H1 (cell line): ENCODE measurements at regions not wholly inside any gene's neighbourhood (a gene's known extent, or its start where the extent isn't known, plus 50 kb on each side); places are given as distances from the start of the nearest gene placed in this dataset.

Source experiments
- CTCF ChIA-PET: fragments of 300-600 bp; sonication (Branson Sonifier 250); formaldehyde crosslinking; loops from one replicate; lab custom pipeline; 2021; ENCODE audit not compliant: partially characterized antibody; lab: Charles Lee
- POLR2A ChIA-PET: fragments of 300-600 bp; sonication (Branson Sonifier 250); formaldehyde crosslinking; loops from one replicate; lab custom pipeline; 2021; ENCODE audit warnings: inconsistent platforms; ENCODE audit not compliant: partially characterized antibody; lab: Charles Lee
- DNase-seq, 2 experiments: peaks; one replicate each; pipeline versions ENCODE4 v3.0.0 to v3.0.0-alpha.2; 2010 to 2022; ENCODE audit warnings: low spot score in 2 of 2, low read depth in 1 of 2, mixed read lengths in 1 of 2
- FAIRE-seq: peaks from 2 replicates; lab custom pipeline; 2011; peaks lifted over from hg19 to GRCh38; lab: Jason Lieb, UNC
- H2AFZ ChIP-seq: 2 replicates; pipeline ENCODE4 v1.8.1; 2012; ENCODE audit warnings: low read length, inconsistent platforms
- H2AK5ac ChIP-seq: 2 replicates; pipeline ENCODE4 v1.6.1; 2013; ENCODE audit warnings: low read depth, low read length
- H2BK120ac ChIP-seq: replicated peaks from 2 replicates; pipeline ENCODE3; 2013; ENCODE audit warnings: low read depth, low read length, inconsistent platforms
- H2BK12ac ChIP-seq: 2 replicates; pipeline ENCODE4 v1.6.1; 2013; ENCODE audit warnings: low read depth, low read length
- H2BK15ac ChIP-seq: 2 replicates; pipeline ENCODE4 v1.6.1; 2013; ENCODE audit warnings: low read length
- H2BK20ac ChIP-seq: 2 replicates; pipeline ENCODE4 v1.6.1; 2013; ENCODE audit warnings: low read length
- H2BK5ac ChIP-seq: 2 replicates; pipeline ENCODE4 v1.6.1; 2013; ENCODE audit warnings: low read depth, low read length
- H3K14ac ChIP-seq: 2 replicates; pipeline ENCODE4 v1.6.1; 2013; ENCODE audit warnings: inconsistent platforms; ENCODE audit not compliant: insufficient read length
- H3K18ac ChIP-seq: 2 replicates; pipeline ENCODE4 v1.6.1; 2013; ENCODE audit warnings: low read length; ENCODE audit errors: extremely low read depth
- H3K23ac ChIP-seq: 2 replicates; pipeline ENCODE4 v1.6.1; 2013; ENCODE audit warnings: inconsistent platforms; ENCODE audit not compliant: insufficient read length
- H3K23me2 ChIP-seq: 2 replicates; pipeline ENCODE4 v1.6.1; 2013; ENCODE audit warnings: low read depth, low read length
- H3K27ac ChIP-seq: 2 replicates; pipeline ENCODE4 v1.6.1; 2011; ENCODE audit warnings: low read depth, low read length, inconsistent platforms
- H3K27me3 ChIP-seq, 4 experiments: replicated peaks in 1 of 4; 1 replicate in 1 of 4; 2 replicates in 3 of 4; pipeline versions ENCODE4 v1.6.1 to v1.8.1; 2011 to 2013; ENCODE audit warnings: low read length in 3 of 4, mild to moderate bottlenecking in 3 of 4, inconsistent platforms in 2 of 4, mixed read lengths in 2 of 4, moderate library complexity in 1 of 4; ENCODE audit not compliant: control insufficient read depth in 3 of 4, insufficient read depth in 3 of 4; ENCODE audit errors: extremely low read depth in 1 of 4
- H3K36me3 ChIP-seq, 4 experiments: 2 replicates each; pipeline versions ENCODE4 v1.6.1 to v1.8.1; 2011 to 2013; ENCODE audit warnings: mild to moderate bottlenecking in 4 of 4, low read length in 3 of 4, moderate library complexity in 2 of 4, control low read depth in 1 of 4, inconsistent platforms in 1 of 4; ENCODE audit not compliant: insufficient read depth in 4 of 4, control insufficient read depth in 2 of 4
- H3K4ac ChIP-seq: replicated peaks from 2 replicates; pipeline ENCODE3; 2013; ENCODE audit warnings: low read length, low read depth, mixed read lengths, inconsistent platforms; ENCODE audit not compliant: insufficient read length
- H3K4me1 ChIP-seq, 4 experiments: replicated peaks in 1 of 4; 1 replicate in 1 of 4; 2 replicates in 3 of 4; pipeline versions ENCODE4 v1.6.1 to v1.8.1; 2011 to 2013; ENCODE audit warnings: low read length in 3 of 4, inconsistent platforms in 2 of 4, mixed read lengths in 1 of 4; ENCODE audit not compliant: insufficient read depth in 4 of 4, control insufficient read depth in 3 of 4
- H3K4me2 ChIP-seq, 2 experiments: 2 replicates each; pipeline versions ENCODE4 v1.6.1 to v1.8.1; 2011 to 2013; ENCODE audit warnings: low read depth in 2 of 2, low read length in 2 of 2, control low read depth in 1 of 2, inconsistent platforms in 1 of 2, mild to moderate bottlenecking in 1 of 2; ENCODE audit not compliant: insufficient read depth in 1 of 2
- H3K4me3 ChIP-seq, 4 experiments: fragments of 200-600, 300-600 bp in 1 of 4; sonication (generic), shearing (Covaris generic), sonication (Bioruptor Twin) in 1 of 4; 2 replicates each; pipeline versions ENCODE4 v1.5.1 to v1.8.1; 2011 to 2016; ENCODE audit warnings: low read length in 4 of 4, low read depth in 3 of 4, control low read depth in 2 of 4, inconsistent platforms in 2 of 4, mild to moderate bottlenecking in 2 of 4, mixed read lengths in 1 of 4, moderate library complexity in 1 of 4; ENCODE audit not compliant: insufficient read depth in 2 of 4; ENCODE audit errors: extremely low read depth in 1 of 4
- H3K56ac ChIP-seq: replicated peaks from 2 replicates; pipeline ENCODE3; 2013; ENCODE audit warnings: low read depth, mild to moderate bottlenecking, mixed read lengths, low read length, inconsistent platforms; ENCODE audit not compliant: insufficient read length
- H3K79me1 ChIP-seq: 2 replicates; pipeline ENCODE4 v1.6.1; 2013; ENCODE audit warnings: low read depth, low read length, control low read depth
- H3K79me2 ChIP-seq, 2 experiments: 2 replicates each; pipeline versions ENCODE4 v1.6.1 to v1.8.1; 2012 to 2013; ENCODE audit warnings: low read length in 2 of 2, mild to moderate bottlenecking in 2 of 2, inconsistent platforms in 1 of 2; ENCODE audit not compliant: insufficient read depth in 2 of 2, control insufficient read depth in 1 of 2
- H3K9ac ChIP-seq, 4 experiments: replicated peaks in 1 of 4; 1 replicate in 1 of 4; 2 replicates in 3 of 4; pipeline versions ENCODE4 v1.6.1 to v1.8.1; 2011 to 2013; ENCODE audit warnings: low read depth in 3 of 4, low read length in 3 of 4, control low read depth in 2 of 4, mild to moderate bottlenecking in 2 of 4, moderate library complexity in 2 of 4, inconsistent platforms in 1 of 4; ENCODE audit errors: extremely low read depth in 1 of 4
- H3K9me3 ChIP-seq, 2 experiments: 2 replicates each; pipeline versions ENCODE4 v1.6.1 to v1.8.1; 2012 to 2013; ENCODE audit warnings: mild to moderate bottlenecking in 2 of 2, moderate library complexity in 2 of 2, control low read depth in 1 of 2, inconsistent platforms in 1 of 2, low read depth in 1 of 2, low read length in 1 of 2, mixed read lengths in 1 of 2; ENCODE audit not compliant: insufficient read depth in 2 of 2
- H4K20me1 ChIP-seq, 2 experiments: replicated peaks in 1 of 2; 2 replicates each; pipeline versions ENCODE3 to v1.8.1; 2011 to 2013; ENCODE audit warnings: inconsistent platforms in 2 of 2, low read length in 2 of 2, mild to moderate bottlenecking in 1 of 2; ENCODE audit not compliant: insufficient read depth in 2 of 2, control insufficient read depth in 1 of 2
- H4K5ac ChIP-seq: 2 replicates; pipeline ENCODE4 v1.6.1; 2013; ENCODE audit warnings: low read length, low read depth, mixed read lengths, inconsistent platforms; ENCODE audit not compliant: insufficient read length
- H4K8ac ChIP-seq: 2 replicates; pipeline ENCODE4 v1.8.0; 2013; ENCODE audit warnings: mild to moderate bottlenecking, moderate library complexity, low read length, inconsistent platforms; ENCODE audit not compliant: insufficient read depth; ENCODE audit errors: extremely low read depth
- H4K91ac ChIP-seq: replicated peaks from 2 replicates; pipeline ENCODE3; 2013; ENCODE audit warnings: low read length, mixed read lengths, inconsistent platforms; ENCODE audit not compliant: insufficient read length
- CHD2 ChIP-seq: IDR thresholded peaks from 2 replicates; pipeline ENCODE4 v1.6.1; 2012; ENCODE audit warnings: low read length, improper control_type of control experiment
- CTBP2 ChIP-seq: IDR thresholded peaks from 2 replicates; pipeline ENCODE4 v1.7.0; 2011; ENCODE audit warnings: borderline replicate concordance, mild to moderate bottlenecking, moderate library complexity, mixed read lengths, low read length; ENCODE audit not compliant: insufficient read depth, insufficient read length
- EZH2 ChIP-seq: fragments of 200-600 bp; sonication (generic); IDR thresholded peaks from 2 replicates; pipeline ENCODE4 v1.7.1; 2012; ENCODE audit warnings: low read depth, mild to moderate bottlenecking, moderate library complexity, low read length, inconsistent platforms; ENCODE audit not compliant: severe bottlenecking
- KDM1A ChIP-seq: fragments of 200-600, 300-600 bp; sonication (generic); IDR thresholded peaks from 2 replicates; pipeline ENCODE4 v1.7.1; 2016; ENCODE audit warnings: mild to moderate bottlenecking, low read length, borderline replicate concordance
- KDM4A ChIP-seq: IDR thresholded peaks from one replicate; pipeline ENCODE4 v1.7.1; 2012; ENCODE audit warnings: low read depth, mild to moderate bottlenecking, moderate library complexity, low read length, inconsistent platforms; ENCODE audit not compliant: severe bottlenecking
- KDM5A ChIP-seq: fragments of 200-600 bp; IDR thresholded peaks from 2 replicates; pipeline ENCODE4 v1.7.1; 2012; ENCODE audit warnings: mild to moderate bottlenecking, low read length, inconsistent platforms, mixed read lengths
- PHF8 ChIP-seq: fragments of 200-600 bp; sonication (generic); conservative IDR thresholded peaks from 2 replicates; pipeline ENCODE4 v1.7.1; 2012; ENCODE audit warnings: low read depth, mild to moderate bottlenecking, inconsistent platforms, low read length, moderate library complexity
- POLR2AphosphoS5 ChIP-seq: IDR thresholded peaks from 2 replicates; pipeline ENCODE4 v1.6.1; 2011; ENCODE audit warnings: low read depth, low read length
- RBBP5 ChIP-seq: IDR thresholded peaks from 2 replicates; pipeline ENCODE4 v1.7.1; 2012; ENCODE audit warnings: low read depth, mild to moderate bottlenecking, inconsistent platforms, low read length, moderate library complexity, borderline replicate concordance
- RNF2 ChIP-seq: fragments of 200-900, 300-1000 bp; sonication (generic); IDR thresholded peaks from 2 replicates; pipeline ENCODE4 v1.7.1; 2016; ENCODE audit warnings: borderline replicate concordance, low read depth, mild to moderate bottlenecking, antibody characterized with exemption, low read length; ENCODE audit not compliant: poor library complexity, severe bottlenecking; ENCODE audit errors: missing control alignments
- RXRA ChIP-seq: IDR thresholded peaks from 2 replicates; pipeline ENCODE4 v1.6.1; 2011; ENCODE audit warnings: low read depth, mild to moderate bottlenecking, low read length, moderate library complexity; ENCODE audit not compliant: insufficient read depth
- SIRT6 ChIP-seq: IDR thresholded peaks from one replicate; pipeline ENCODE4 v1.7.1; 2012; ENCODE audit warnings: low read length, inconsistent platforms
- SP1 ChIP-seq: IDR thresholded peaks from 2 replicates; pipeline ENCODE4 v1.6.1; 2011; ENCODE audit warnings: low read depth, low read length
- SRF ChIP-seq: IDR thresholded peaks from 2 replicates; pipeline ENCODE4 v1.6.1; 2011; ENCODE audit warnings: mild to moderate bottlenecking, low read depth, low read length, moderate library complexity
- WGBS, 2 experiments: shearing (Covaris generic) in 1 of 2; methylation state at CpG; one replicate each; pipeline versions ENCODE4 v1.1.6 to v1.1.7; 2013 to 2015; ENCODE audit warnings: low lambda C conversion rate in 2 of 2, mixed read lengths in 2 of 2, inconsistent platforms in 1 of 2, low coverage in 1 of 2, missing lambda C conversion rate in 1 of 2; ENCODE audit not compliant: insufficient replicate concordance in 2 of 2, insufficient coverage in 1 of 2, insufficient read length in 1 of 2; ENCODE audit errors: extremely low coverage in 1 of 2, missing lambda C conversion rate in 1 of 2; 5-methylcytosine and 5-hydroxymethylcytosine counted together
- TF ChIP-seq, protein P1 (sequence below): IDR thresholded peaks from 2 replicates; pipeline ENCODE4 v1.6.1; 2012; ENCODE audit warnings: inconsistent platforms

- Histone ChIP-seq H4K20me1 (no peaks in the 10 kb centered on the region), H2BK120ac (no peak overlapping the region), H3K23ac (no peak overlapping the region), H3K36me3 (no peaks in the 10 kb centered on the region), H3K4me3 (no peak overlapping the region), H3K4me1 (no peaks in the 10 kb centered on the region), H3K56ac (no peak overlapping the region), H2AK5ac (no peak overlapping the region), H3K14ac (no peak overlapping the region), H2AFZ (no peak overlapping the region)
- TF ChIP-seq RXRA (no peak), EZH2 (no peak), SIRT6 (no peak), RNF2 (no peak), PHF8 (no peak), CTBP2 (no peak), SP1 (no peak), CHD2 (no peak), RBBP5 (no peak), KDM5A (no peak), POLR2AphosphoS5 (no peak), KDM4A (no peak), SRF (no peak), KDM1A (no peak)
- TF ChIP-seq, protein P1, sequence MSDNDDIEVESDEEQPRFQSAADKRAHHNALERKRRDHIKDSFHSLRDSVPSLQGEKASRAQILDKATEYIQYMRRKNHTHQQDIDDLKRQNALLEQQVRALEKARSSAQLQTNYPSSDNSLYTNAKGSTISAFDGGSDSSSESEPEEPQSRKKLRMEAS = no peak
- TF ChIP-seq, all 59 proteins: peak for 0
- DNase-seq (no peak), FAIRE-seq (no peak)
- H4K91ac ChIP-seq = no peak overlapping the region
- no peak overlapping the region for H3K9ac ChIP-seq
- no peaks in the 10 kb centered on the region for H3K9me3 ChIP-seq
- no peak overlapping the region for H2BK15ac ChIP-seq
- no peaks in the 10 kb centered on the region for H3K23me2 ChIP-seq
- no peak overlapping the region for H4K8ac ChIP-seq
- no peak overlapping the region for H4K5ac ChIP-seq
- H3K27me3 ChIP-seq = no peaks in the 10 kb centered on the region
- no peak overlapping the region for H2BK12ac ChIP-seq
- no peak overlapping the region for H3K27ac ChIP-seq
- H3K79me2 ChIP-seq = no peaks in the 10 kb centered on the region
- no peak overlapping the region for H3K4me2 ChIP-seq
- ChIA-PET CTCF (no interaction called here), POLR2A (no interaction called here)
- no peak overlapping the region for H3K18ac ChIP-seq
- H3K4ac ChIP-seq = no peak overlapping the region
- H2BK20ac ChIP-seq = no peak overlapping the region
- H3K79me1 ChIP-seq = no peaks in the 10 kb centered on the region
- H2BK5ac ChIP-seq = no peak overlapping the region
- 94% methylated on average over 1 of the region's 1 CpG; no CpG with 5 or more reads in 1 of the 2 experiments for WGBS, 2 experiments
Measured at GRCh38 chr2:22002066-22002465, 878.3 kb downstream of the TDRD15 start.
